ENCODE measurements at regions not wholly inside any gene's neighbourhood (a gene's known extent, or its start where the extent isn't known, plus 50 kb on each side); places are given as distances from the start of the nearest gene placed in this dataset.

DNA sequence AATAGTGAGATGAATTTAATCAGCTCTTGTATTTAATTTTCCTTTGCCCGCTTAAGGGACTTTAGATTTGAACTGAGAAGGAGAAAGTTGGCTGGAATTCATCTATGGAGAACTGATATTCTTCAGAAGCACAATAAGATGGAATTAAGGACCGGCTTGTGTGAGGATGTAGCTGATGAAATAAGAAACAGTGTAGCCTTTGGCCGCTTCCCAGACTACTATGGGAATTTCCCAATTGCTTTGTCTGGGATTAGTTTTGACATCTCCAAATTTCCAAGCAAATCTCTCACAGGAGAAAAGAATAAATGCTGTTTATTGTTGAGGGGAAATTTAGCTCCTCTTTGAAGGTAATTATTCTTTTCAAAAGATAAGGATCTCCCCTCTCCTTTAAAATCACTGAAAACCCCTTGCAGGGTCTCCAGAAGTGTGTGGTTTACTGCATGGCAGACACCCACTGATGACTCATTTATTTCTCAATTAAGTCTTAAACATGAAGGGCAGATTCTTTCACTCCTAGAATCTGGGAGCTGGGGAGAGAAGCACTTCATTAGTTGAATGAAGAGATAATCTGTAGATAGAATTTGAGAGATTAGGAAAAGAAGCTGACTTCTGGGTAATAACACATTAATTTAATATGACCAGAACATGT, 606.5 kb upstream of the ADAMTS16 start:
- Histone ChIP-seq H3K36me3 (no peaks in the 10 kb centered on the region), H3K4me3 (no peak overlapping the region), H3K27ac (no peak overlapping the region), H3K9me3 (no peaks in the 10 kb centered on the region), H3K4me1 (replicated peaks) (no peaks in the 10 kb centered on the region), H3K27me3 (replicated peaks; ENCODE audit: insufficient read depth) (no peaks in the 10 kb centered on the region)
- intact Hi-C loops (cut with DNase I), result no loop called here
- no peak for DNase-seq (ENCODE audit: low spot score)
- WGBS, result 59% methylated on average over 3 of the region's 3 CpGs
- TF ChIP-seq, protein P1, sequence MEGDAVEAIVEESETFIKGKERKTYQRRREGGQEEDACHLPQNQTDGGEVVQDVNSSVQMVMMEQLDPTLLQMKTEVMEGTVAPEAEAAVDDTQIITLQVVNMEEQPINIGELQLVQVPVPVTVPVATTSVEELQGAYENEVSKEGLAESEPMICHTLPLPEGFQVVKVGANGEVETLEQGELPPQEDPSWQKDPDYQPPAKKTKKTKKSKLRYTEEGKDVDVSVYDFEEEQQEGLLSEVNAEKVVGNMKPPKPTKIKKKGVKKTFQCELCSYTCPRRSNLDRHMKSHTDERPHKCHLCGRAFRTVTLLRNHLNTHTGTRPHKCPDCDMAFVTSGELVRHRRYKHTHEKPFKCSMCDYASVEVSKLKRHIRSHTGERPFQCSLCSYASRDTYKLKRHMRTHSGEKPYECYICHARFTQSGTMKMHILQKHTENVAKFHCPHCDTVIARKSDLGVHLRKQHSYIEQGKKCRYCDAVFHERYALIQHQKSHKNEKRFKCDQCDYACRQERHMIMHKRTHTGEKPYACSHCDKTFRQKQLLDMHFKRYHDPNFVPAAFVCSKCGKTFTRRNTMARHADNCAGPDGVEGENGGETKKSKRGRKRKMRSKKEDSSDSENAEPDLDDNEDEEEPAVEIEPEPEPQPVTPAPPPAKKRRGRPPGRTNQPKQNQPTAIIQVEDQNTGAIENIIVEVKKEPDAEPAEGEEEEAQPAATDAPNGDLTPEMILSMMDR (IDR thresholded peaks at IDR 0.05), result no peak
- TF ChIP-seq POLR2A (IDR thresholded peaks at IDR 0.05) (no peak), POLR2AphosphoS5 (IDR thresholded peaks at IDR 0.05) (no peak)

DNA sequence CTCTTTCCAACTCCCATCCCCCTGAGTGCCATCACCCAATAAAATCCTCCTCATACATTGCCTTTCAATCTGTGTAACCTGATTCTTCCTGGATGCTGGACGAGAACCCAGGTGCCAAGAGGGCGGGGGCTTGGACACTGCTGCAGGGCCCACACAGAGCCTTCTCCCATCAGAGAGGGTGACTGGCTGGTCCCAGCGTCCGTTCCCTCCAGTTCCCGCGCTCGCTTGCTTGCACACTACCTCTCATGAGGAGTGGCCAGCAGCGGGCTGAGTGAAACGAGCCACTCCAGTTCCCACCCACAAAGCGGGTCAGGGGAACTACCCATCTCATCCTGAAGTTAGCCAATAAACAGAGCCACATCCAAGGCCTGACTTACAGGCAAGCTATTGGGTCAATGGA, 602.6 kb upstream of the ADAMTS16 start:
- Histone ChIP-seq H3K36me3 (no peaks in the 10 kb centered on the region), H3K27ac (no peak overlapping the region), H3K27me3 (replicated peaks; ENCODE audit: insufficient read depth) (no peaks in the 10 kb centered on the region), H3K9me3 (no peaks in the 10 kb centered on the region), H3K4me1 (replicated peaks) (peaks cover 2% of the 10 kb centered on the region), H3K4me3 (no peak overlapping the region)
- 80% methylated on average over 10 of the region's 10 CpGs for WGBS
- DNase-seq (ENCODE audit: low spot score), result no peak
- intact Hi-C loops (cut with DNase I), result no loop called here
- TF ChIP-seq POLR2AphosphoS5 (IDR thresholded peaks at IDR 0.05), result no peak
- no peak for TF ChIP-seq POLR2A (IDR thresholded peaks at IDR 0.05)
- TF ChIP-seq, protein P1 (IDR thresholded peaks at IDR 0.05), result no peak

GRCh38 chr5:4540375-4541173, 599.6 kb upstream of the ADAMTS16 start:
- TF ChIP-seq POLR2AphosphoS5 (IDR thresholded peaks at IDR 0.05) (no peak), POLR2A (IDR thresholded peaks at IDR 0.05) (no peak)
- TF ChIP-seq, protein P1 (IDR thresholded peaks at IDR 0.05), result no peak
- Histone ChIP-seq H3K9me3 (no peaks in the 10 kb centered on the region), H3K4me1 (replicated peaks) (peaks cover 2% of the 10 kb centered on the region), H3K27me3 (replicated peaks; ENCODE audit: insufficient read depth) (no peaks in the 10 kb centered on the region), H3K4me3 (no peak overlapping the region), H3K36me3 (no peaks in the 10 kb centered on the region), H3K27ac (no peak overlapping the region)
- WGBS, result 59% methylated on average over 5 of the region's 5 CpGs
- DNase-seq (ENCODE audit: low spot score), result no peak
- intact Hi-C loops (cut with DNase I), result no loop called here

- H3K4me1 ChIP-seq (replicated peaks), result peaks cover 2% of the 10 kb centered on the region
- H3K27ac ChIP-seq, result no peak overlapping the region
- WGBS, result 77% methylated on average over 4 of the region's 4 CpGs
- no peaks in the 10 kb centered on the region for H3K27me3 ChIP-seq (replicated peaks; ENCODE audit: insufficient read depth)
- H3K9me3 ChIP-seq, result no peaks in the 10 kb centered on the region
- no peak overlapping the region for H3K4me3 ChIP-seq
- intact Hi-C loops (cut with DNase I), result no loop called here
- no peak for DNase-seq (ENCODE audit: low spot score)
- no peaks in the 10 kb centered on the region for H3K36me3 ChIP-seq
- TF ChIP-seq, protein P1 (IDR thresholded peaks at IDR 0.05), result no peak
- no peak for TF ChIP-seq POLR2AphosphoS5 (IDR thresholded peaks at IDR 0.05)
- no peak for TF ChIP-seq POLR2A (IDR thresholded peaks at IDR 0.05)
Measured at GRCh38 chr5:4541334-4541733, 598.8 kb upstream of the ADAMTS16 start.

All from prostate gland (tissue), 2 donors.